ENCODE measurements at regions not wholly inside any gene's neighbourhood (a gene's known extent, or its start where the extent isn't known, plus 50 kb on each side); places are given as distances from the start of the nearest gene placed in this dataset.

- no peak for DNase-seq (ENCODE audit: low read depth in 4 of 4, low spot score in 3 of 4)
Measured at GRCh38 chr12:13371367-13371766, 174.8 kb downstream of the EMP1 start.

- peak in 1 of 4 donors; percentile 32 for DNase-seq (ENCODE audit: low read depth in 4 of 4, low spot score in 3 of 4)
Measured at GRCh38 chr12:13369474-13370056, 173.0 kb downstream of the EMP1 start.

GRCh38 chr12:13368971-13369370, 172.4 kb downstream of the EMP1 start:
- DNase-seq (ENCODE audit: low read depth in 4 of 4, low spot score in 3 of 4) = no peak

DNA sequence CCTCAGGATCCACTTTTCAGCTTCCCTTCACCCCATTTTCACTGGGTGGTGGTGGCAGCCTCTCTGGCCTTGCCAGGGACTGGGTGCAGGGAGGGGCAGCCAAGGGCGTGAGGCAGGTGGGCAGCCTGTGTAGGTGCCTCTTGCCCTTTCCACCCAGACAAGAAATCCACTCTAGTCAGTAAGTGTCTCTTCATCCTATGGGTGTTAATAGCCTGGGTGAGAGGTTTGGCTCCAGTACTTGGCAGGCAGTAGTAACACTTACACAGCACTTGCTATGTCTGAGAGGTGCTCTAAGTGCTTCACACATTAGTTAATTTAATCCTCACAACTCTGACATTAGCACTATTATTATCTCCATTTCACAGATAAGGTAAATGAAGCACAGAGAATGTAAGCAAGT, 171.9 kb downstream of the EMP1 start:
- DNase-seq (ENCODE audit: low read depth in 4 of 4, low spot score in 3 of 4) = no peak

- no peak for DNase-seq (ENCODE audit: low read depth in 4 of 4, low spot score in 3 of 4)
Measured at GRCh38 chr12:13367973-13368372, 171.4 kb downstream of the EMP1 start.

DNA sequence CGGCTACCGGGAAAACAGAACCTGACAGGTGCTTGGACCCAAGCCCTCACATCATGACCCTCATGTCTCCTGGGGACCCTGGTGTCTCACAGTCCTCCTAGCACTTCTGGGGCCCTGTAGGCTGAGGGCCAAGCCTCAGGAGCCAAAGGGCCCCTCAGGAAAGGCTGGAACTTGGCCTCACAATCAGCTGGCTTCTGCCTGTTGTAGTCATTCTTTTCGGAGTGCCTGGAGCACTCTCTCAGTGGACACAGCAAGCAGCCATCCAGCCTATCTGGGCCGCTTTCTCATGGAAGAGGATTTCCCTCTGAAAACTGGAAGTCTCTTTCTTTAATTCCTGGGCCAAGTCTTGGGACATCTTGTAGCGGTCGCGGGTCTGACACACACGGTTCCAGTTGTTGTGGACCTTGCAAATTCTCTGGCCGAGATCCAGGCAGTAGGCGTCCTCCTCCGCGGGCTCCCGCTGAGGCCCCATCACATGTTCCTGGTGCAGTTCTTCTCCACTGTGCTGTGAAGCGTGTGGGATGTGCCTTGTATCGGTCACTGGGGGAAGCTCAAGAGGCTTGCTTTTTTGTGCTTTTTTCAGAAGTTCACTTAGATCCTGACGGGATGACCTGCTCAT, 169.3 kb downstream of the EMP1 start:
- no peak for DNase-seq (ENCODE audit: low read depth in 4 of 4, low spot score in 3 of 4)

GRCh38 chr12:13362260-13362841, 165.8 kb downstream of the EMP1 start:
- peak in 2 of 4 donors; percentile 16 to 28 for DNase-seq (ENCODE audit: low read depth in 4 of 4, low spot score in 3 of 4)

GRCh38 chr12:13359636-13360035, 163.1 kb downstream of the EMP1 start:
- DNase-seq (ENCODE audit: low read depth in 4 of 4, low spot score in 3 of 4) = no peak

- no peak for DNase-seq (ENCODE audit: low read depth in 4 of 4, low spot score in 3 of 4)
Measured at GRCh38 chr12:13358391-13358905, 161.9 kb downstream of the EMP1 start.

DNA sequence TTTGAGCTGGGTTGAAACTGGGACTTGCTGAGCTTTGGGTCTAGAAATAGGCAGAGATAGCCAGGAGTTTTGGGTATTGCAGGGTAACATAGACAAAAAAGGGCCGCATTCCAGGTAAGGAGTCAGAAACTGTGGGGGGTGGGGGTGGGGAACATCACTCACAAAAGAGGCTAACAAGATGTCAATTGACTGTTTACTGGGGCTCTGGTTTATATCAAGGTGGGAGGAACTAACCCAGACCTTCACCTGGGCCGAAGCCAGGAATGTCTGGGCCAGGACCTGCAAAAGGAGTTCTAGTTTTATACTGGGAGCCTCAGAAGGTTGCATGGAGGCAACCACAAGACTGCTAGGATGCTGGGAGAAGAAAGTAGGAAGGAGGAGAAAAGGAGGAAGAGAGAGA, 154.4 kb downstream of the EMP1 start:
- no peak for DNase-seq (ENCODE audit: low read depth in 4 of 4, low spot score in 3 of 4)

DNA sequence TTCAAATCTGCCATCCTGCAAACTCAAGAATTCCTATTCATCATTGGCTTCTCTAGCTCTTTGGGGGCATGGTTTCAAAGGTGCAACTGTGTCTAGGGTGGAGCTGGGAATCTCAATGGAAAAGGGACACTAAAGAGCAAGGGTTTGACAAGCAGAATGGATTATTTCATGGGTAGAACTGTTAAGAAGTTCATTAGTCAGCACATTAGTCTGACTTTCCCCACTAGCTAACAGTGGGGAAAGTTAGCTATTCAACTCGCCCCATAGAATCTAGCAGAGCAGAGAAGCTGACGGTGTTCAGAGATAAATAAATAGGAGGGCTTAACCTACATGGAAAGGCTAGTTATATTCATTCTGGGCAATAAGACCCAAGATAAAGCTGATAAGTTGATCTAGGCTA, 153.9 kb downstream of the EMP1 start:
- no peak for DNase-seq (ENCODE audit: low read depth in 4 of 4, low spot score in 3 of 4)

DNA sequence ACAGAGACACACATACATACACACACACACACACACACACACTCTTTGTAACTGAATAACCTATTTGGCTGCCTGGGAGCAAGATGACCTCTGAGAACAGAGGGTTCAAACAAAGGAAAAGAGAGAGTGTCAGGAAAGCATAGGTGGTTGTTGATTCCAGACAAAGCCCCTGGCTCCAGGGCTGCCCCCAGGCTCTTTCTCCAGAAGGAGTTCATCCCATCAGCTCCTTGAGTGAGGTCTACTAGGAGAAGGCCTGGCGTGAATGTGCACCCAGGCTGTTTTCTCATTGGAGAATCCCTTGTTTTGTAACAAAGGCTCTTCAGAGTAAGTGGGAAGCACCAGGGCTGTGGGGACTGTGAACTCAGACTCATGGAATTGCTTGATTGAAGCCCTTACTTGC, 151.9 kb downstream of the EMP1 start:
- DNase-seq (ENCODE audit: low read depth in 4 of 4, low spot score in 3 of 4) = no peak

- DNase-seq (ENCODE audit: low read depth in 4 of 4, low spot score in 3 of 4) = no peak
Measured at GRCh38 chr12:13347241-13348043, 150.9 kb downstream of the EMP1 start.

- DNase-seq (ENCODE audit: low read depth in 4 of 4, low spot score in 3 of 4) = no peak
Measured at GRCh38 chr12:13345722-13346121, 149.2 kb downstream of the EMP1 start.

GRCh38 chr12:13343375-13343774, 146.8 kb downstream of the EMP1 start:
- DNase-seq (ENCODE audit: low read depth in 4 of 4, low spot score in 3 of 4) = no peak

DNA sequence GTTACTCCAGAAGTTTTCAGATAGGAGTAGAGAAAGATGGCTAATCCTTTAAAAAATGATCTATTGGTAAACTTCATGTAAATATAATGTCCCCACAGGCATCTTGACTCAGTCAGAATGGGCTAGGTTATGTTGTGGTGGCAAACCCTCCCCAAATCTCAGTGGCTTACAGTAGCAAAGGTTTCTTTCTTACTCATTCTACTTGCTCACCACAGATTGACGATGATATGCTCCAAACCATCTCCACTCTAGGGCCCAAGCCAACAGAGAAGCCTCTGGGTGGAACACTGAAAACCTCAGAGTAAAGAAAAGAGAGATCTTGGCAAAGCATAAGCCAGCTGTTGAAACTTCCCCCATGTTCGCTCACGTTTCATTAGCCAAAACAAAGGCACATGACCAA, 146.4 kb downstream of the EMP1 start:
- DNase-seq (ENCODE audit: low read depth in 4 of 4, low spot score in 3 of 4) = no peak

- no peak for DNase-seq (ENCODE audit: low read depth in 4 of 4, low spot score in 3 of 4)
Measured at GRCh38 chr12:13340149-13340548, 143.6 kb downstream of the EMP1 start.

- DNase-seq (ENCODE audit: low read depth in 4 of 4, low spot score in 3 of 4) = no peak
Measured at GRCh38 chr12:13339538-13339937, 143.0 kb downstream of the EMP1 start.

DNA sequence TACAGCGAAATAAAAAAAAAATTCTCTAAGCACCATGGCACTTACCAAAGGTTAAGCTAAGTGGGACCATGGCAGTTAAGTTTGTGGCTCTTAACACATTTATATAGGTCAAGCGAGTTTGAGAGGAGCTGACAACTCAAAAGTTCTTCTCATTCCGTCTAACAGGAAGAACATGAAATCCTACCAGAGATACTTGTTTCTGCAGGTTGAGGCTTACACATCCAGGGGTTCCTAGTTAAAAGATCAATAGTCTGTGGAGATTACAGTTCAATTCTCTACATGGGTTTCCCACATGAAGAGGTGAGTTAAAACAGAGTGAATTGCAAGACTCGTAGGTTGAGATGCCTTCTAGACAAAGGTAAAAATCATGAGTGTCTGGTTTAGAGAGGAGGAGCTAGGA, 142.6 kb downstream of the EMP1 start:
- DNase-seq (ENCODE audit: low read depth in 4 of 4, low spot score in 3 of 4) = no peak

DNA sequence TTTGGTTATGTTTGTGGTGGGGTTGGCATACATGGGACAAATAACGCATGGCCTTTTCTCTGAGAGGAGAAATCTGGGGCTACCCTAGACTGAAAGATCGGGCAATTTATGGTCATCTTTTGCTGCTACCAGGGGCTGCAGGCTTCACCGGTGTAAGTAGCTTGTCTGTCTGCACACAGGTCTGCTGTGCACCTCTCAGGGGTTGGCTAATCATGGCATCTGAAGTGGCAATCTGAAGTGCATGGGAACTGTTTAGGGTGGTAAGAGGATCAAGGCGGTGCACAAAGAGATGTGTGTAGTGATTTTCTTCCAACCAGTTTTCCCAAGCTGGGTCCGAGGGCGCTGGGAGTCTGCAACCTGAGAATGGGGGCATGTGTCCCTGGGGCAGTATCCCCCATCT, 141.3 kb downstream of the EMP1 start:
- DNase-seq (ENCODE audit: low read depth in 4 of 4, low spot score in 3 of 4) = no peak

- DNase-seq (ENCODE audit: low read depth in 4 of 4, low spot score in 3 of 4) = no peak
Measured at GRCh38 chr12:13336216-13336615, 139.7 kb downstream of the EMP1 start.

Measured in left renal pelvis (tissue), 4 donors.